HFFc6 (cell line): ENCODE measurements at regions not wholly inside any gene's neighbourhood (a gene's known extent, or its start where the extent isn't known, plus 50 kb on each side); places are given as distances from the start of the nearest gene placed in this dataset.

ENCODE experiments used
- DNase-seq: peaks from one replicate; pipeline ENCODE4 v3.0.0-alpha.2; 2018
- H3K27ac Mint-ChIP-seq: 2 replicates; pipeline ENCODE4 v1.8.0; 2020; ENCODE audit warnings: mild to moderate bottlenecking, mixed read lengths
- H3K27me3 Mint-ChIP-seq: 2 replicates; pipeline ENCODE4 v1.8.0; 2021; ENCODE audit warnings: mild to moderate bottlenecking, moderate library complexity, mixed read lengths; ENCODE audit not compliant: insufficient read depth
- H3K36me3 Mint-ChIP-seq: 2 replicates; pipeline ENCODE4 v1.8.0; 2021; ENCODE audit warnings: low read depth, mixed read lengths
- H3K4me1 Mint-ChIP-seq: 2 replicates; pipeline ENCODE4 v1.8.0; 2020; ENCODE audit warnings: low read depth, mixed read lengths
- H3K4me3 Mint-ChIP-seq: 2 replicates; pipeline ENCODE4 v1.8.0; 2020; ENCODE audit warnings: mild to moderate bottlenecking, moderate library complexity, mixed read lengths
- H3K9me3 Mint-ChIP-seq: 2 replicates; pipeline ENCODE4 v1.8.0; 2020; ENCODE audit warnings: mild to moderate bottlenecking, mixed read lengths
- CTCF ChIP-seq: fragments of 200-600 bp; sonication (generic); IDR thresholded peaks from 2 replicates; pipeline ENCODE4 v1.5.0; 2021; ENCODE audit warnings: antibody characterized with exemption, mild to moderate bottlenecking

DNA sequence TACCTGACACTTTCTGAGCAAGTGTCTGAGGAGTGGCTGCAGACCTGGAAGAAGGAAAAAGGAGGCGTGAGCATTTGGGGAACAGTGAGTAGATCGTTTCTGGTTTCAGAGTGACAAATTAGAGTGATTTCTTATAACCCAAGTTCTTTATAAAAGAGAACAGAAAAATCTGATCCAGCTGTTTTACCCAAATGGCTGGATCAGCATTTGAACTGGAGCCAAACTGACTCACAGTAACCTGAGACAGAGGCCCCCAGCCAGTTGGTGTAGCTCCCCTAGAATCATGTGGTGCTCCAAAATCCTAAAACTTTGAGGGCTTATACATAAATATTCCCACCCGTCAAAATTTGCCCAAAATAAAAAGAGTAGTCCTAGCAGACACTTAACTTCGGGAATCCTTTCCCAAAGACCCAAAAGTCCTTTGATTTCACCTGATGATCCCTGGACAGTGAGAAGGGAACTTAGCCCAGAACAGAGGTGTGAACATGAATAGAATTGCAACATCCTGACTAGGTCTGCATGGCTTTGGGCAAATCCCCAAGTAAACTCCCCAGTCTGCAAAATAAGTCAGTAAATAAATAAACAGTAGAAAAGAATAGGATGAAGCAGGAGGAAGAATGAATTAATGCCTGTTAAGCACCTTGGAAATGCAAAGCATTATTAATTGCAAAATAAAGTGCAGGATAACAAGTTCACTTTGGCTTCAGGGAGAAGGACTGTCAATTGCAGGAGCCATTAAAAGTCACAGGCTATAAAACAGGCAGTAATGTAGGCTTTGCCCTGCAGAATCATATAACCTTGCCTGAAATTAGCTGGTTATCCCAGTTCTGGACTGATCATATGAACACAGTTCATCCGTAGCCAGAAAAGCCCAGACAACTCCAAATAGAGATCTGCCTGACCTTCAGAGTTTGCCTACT lies 262.0 kb upstream of the JARID2 start:
- peaks cover 14% of the 10 kb centered on the region for H3K4me1 Mint-ChIP-seq
- no peaks in the 10 kb centered on the region for H3K9me3 Mint-ChIP-seq
- H3K36me3 Mint-ChIP-seq, result no peaks in the 10 kb centered on the region
- DNase-seq, result no peak
- peaks cover 10% of the 10 kb centered on the region for H3K27me3 Mint-ChIP-seq
- H3K27ac Mint-ChIP-seq, result no peak overlapping the region
- no peak for TF ChIP-seq CTCF
- peak overlapping the region; percentile 61 for H3K4me3 Mint-ChIP-seq

- Mint-ChIP-seq H3K36me3 (no peaks in the 10 kb centered on the region), H3K4me3 (peak overlapping the region; percentile 61), H3K9me3 (no peaks in the 10 kb centered on the region), H3K27me3 (peaks cover 10% of the 10 kb centered on the region), H3K4me1 (peaks cover 14% of the 10 kb centered on the region), H3K27ac (no peak overlapping the region)
- peak; percentile 7 for DNase-seq
- no peak for TF ChIP-seq CTCF
These were observed 261.4 kb upstream of the JARID2 start for GRCh38 chr6:14984519-14984853.

DNA sequence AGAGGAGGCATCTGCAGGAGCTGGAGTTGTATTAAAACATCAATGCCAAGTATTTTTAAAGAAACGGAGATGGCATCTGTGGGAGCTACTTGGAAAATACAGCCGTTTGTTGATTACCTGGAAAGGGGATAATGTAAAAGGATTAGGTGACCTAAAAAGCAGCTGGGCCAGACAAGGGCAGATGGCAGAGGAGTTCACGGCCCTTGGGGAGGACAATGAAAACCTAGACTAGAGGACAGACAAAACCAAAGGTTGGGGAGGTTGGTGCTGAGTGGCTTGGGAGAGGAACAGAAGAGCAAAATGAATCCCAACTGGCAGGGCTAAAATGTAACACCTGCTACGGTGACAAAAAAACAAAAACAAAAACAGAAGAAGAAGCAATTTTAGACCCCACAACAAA lies 260.5 kb upstream of the JARID2 start:
- Mint-ChIP-seq H3K4me1 (peaks cover 14% of the 10 kb centered on the region), H3K36me3 (no peaks in the 10 kb centered on the region), H3K27me3 (peaks cover 10% of the 10 kb centered on the region), H3K9me3 (no peaks in the 10 kb centered on the region), H3K4me3 (no peak overlapping the region), H3K27ac (no peak overlapping the region)
- no peak for TF ChIP-seq CTCF
- no peak for DNase-seq

- Mint-ChIP-seq H3K4me1 (peaks cover 14% of the 10 kb centered on the region), H3K27ac (no peak overlapping the region), H3K36me3 (no peaks in the 10 kb centered on the region), H3K9me3 (no peaks in the 10 kb centered on the region), H3K4me3 (no peak overlapping the region), H3K27me3 (peaks cover 10% of the 10 kb centered on the region)
- DNase-seq, result no peak
- TF ChIP-seq CTCF, result no peak
These were observed 259.5 kb upstream of the JARID2 start for GRCh38 chr6:14986370-14986769.

DNA sequence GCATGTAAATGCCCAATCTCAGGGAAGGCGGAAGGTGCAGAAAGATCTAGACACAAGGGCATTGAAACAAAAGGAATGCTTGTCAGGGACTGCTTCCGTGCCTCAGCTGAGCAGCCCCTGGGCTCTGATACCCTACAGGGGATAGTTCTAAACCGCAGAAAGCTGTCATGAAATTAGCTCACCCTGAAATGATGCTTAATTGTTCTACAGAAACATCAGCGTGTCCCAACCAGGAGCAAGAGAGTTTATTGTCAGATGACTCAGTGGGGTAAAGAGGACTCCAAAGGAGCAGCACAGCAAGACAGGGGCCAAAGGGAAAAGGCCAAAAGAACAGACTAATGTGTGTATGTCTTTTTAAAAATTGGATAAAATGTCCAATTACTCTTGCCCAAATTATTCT lies 258.4 kb upstream of the JARID2 start:
- no peaks in the 10 kb centered on the region for H3K36me3 Mint-ChIP-seq
- no peak overlapping the region for H3K4me3 Mint-ChIP-seq
- no peak for DNase-seq
- no peak overlapping the region for H3K27ac Mint-ChIP-seq
- H3K4me1 Mint-ChIP-seq, result peaks cover 14% of the 10 kb centered on the region
- no peak for TF ChIP-seq CTCF
- H3K9me3 Mint-ChIP-seq, result no peaks in the 10 kb centered on the region
- peaks cover 10% of the 10 kb centered on the region for H3K27me3 Mint-ChIP-seq
